HG02798 (cell line): ENCODE measurements at regions not wholly inside any gene's neighbourhood (a gene's known extent, or its start where the extent isn't known, plus 50 kb on each side); places are given as distances from the start of the nearest gene placed in this dataset.

Source experiments
- ATAC-seq: cut with Tn5 transposase; IDR thresholded peaks from one replicate; pipeline ENCODE4 v1.9.1; 2021; ENCODE audit warnings: mild to moderate bottlenecking; ENCODE audit not compliant: unreplicated experiment, poor library complexity

- no peak for ATAC-seq
Observed at GRCh38 chr10:50936335-50936734, 50.9 kb upstream of the A1CF start.

- no peak for ATAC-seq
Observed at GRCh38 chr10:50937230-50937907, 51.9 kb upstream of the A1CF start.

- no peak for ATAC-seq
Observed at GRCh38 chr10:50941629-50942028, 56.2 kb upstream of the A1CF start.

GRCh38 chr10:50946991-50947781 lies 61.8 kb upstream of the A1CF start:
- ATAC-seq, result no peak

- no peak for ATAC-seq
Observed at GRCh38 chr10:50951365-50951764, 65.9 kb upstream of the A1CF start.

- no peak for ATAC-seq
Observed at GRCh38 chr10:50961297-50961696, 75.9 kb upstream of the A1CF start.

- ATAC-seq, result no peak
Observed at GRCh38 chr10:50963063-50963462, 77.6 kb upstream of the A1CF start.

GRCh38 chr10:50968386-50969091 lies 83.1 kb upstream of the A1CF start:
- no peak for ATAC-seq

GRCh38 chr10:50972591-50972990 lies 87.2 kb upstream of the A1CF start:
- no peak for ATAC-seq

- no peak for ATAC-seq
Observed at GRCh38 chr10:50981385-50981784, 92.9 kb upstream of the PRKG1 start.

GRCh38 chr10:50981904-50982303 lies 92.4 kb upstream of the PRKG1 start:
- no peak for ATAC-seq

- ATAC-seq, result no peak
Observed at GRCh38 chr10:50982989-50983388, 91.3 kb upstream of the PRKG1 start.

GRCh38 chr10:50987934-50988333 lies 86.4 kb upstream of the PRKG1 start:
- ATAC-seq, result no peak

- no peak for ATAC-seq
Observed at GRCh38 chr10:50988792-50989191, 85.5 kb upstream of the PRKG1 start.

- no peak for ATAC-seq
Observed at GRCh38 chr10:50990568-50991455, 83.5 kb upstream of the PRKG1 start.

- no peak for ATAC-seq
Observed at GRCh38 chr10:50991456-50992355, 82.6 kb upstream of the PRKG1 start.

GRCh38 chr10:50992356-50992901 lies 81.9 kb upstream of the PRKG1 start:
- ATAC-seq, result no peak

GRCh38 chr10:50992972-50993766 lies 81.1 kb upstream of the PRKG1 start:
- no peak for ATAC-seq
